Heart left ventricle (tissue), 16 donors: ENCODE measurements at regions not wholly inside any gene's neighbourhood (a gene's known extent, or its start where the extent isn't known, plus 50 kb on each side); places are given as distances from the start of the nearest gene placed in this dataset.
"Not testable (repeated sequence)": the region's sequence is repeated elsewhere in the genome, so short reads cannot be mapped to it uniquely, and the experiment has no call there.

Experiments used
- ATAC-seq, 4 donors: fragments of 200-7000 bp; cut with Tn5 transposase; one replicate each; pipeline ENCODE4 v1.9.1; 2020 to 2022; ENCODE audit warnings: moderate library complexity in 4 of 4, mild to moderate bottlenecking in 3 of 4, moderate number of reproducible peaks in 1 of 4
- DNase-seq, 5 donors: peaks; one replicate each; pipeline ENCODE4 v3.0.0-alpha.2; 2020
- H3K27ac ChIP-seq, 12 donors: fragments of 200-600 bp; sonication (generic) in 4 of 12; one replicate each; pipeline versions ENCODE4 v1.5.0 to v1.8.0; 2016 to 2022; ENCODE audit warnings: mild to moderate bottlenecking in 2 of 12
- H3K27me3 ChIP-seq, 9 donors: fragments of 200-600 bp; sonication (generic) in 2 of 9; one replicate each; pipeline versions ENCODE4 v1.5.1 to v1.8.0; 2016 to 2022; ENCODE audit warnings: mild to moderate bottlenecking in 3 of 9
- H3K36me3 ChIP-seq, 9 donors: fragments of 200-600 bp; sonication (generic) in 2 of 9; one replicate each; pipeline versions ENCODE4 v1.5.0 to v1.8.0; 2018 to 2022; ENCODE audit warnings: mild to moderate bottlenecking in 2 of 9
- H3K4me1 ChIP-seq, 12 donors: fragments of 200-600 bp; sonication (generic) in 4 of 12; one replicate each; pipeline versions ENCODE4 v1.5.0 to v1.8.0; 2016 to 2022; ENCODE audit warnings: mild to moderate bottlenecking in 3 of 12
- H3K4me3 ChIP-seq, 12 donors: fragments of 200-600 bp; sonication (generic) in 4 of 12; one replicate each; pipeline versions ENCODE4 v1.5.0 to v1.8.0; 2017 to 2022; ENCODE audit warnings: mild to moderate bottlenecking in 9 of 12, moderate library complexity in 4 of 12
- H3K9me3 ChIP-seq, 12 donors: fragments of 200-600 bp; sonication (generic) in 4 of 12; one replicate each; pipeline versions ENCODE4 v1.5.0 to v1.8.0; 2016 to 2022; ENCODE audit warnings: mild to moderate bottlenecking in 1 of 12
- CTCF ChIP-seq, 12 donors: fragments of 200-600 bp; sonication (generic) in 4 of 12; IDR thresholded peaks; one replicate each; pipeline versions ENCODE4 v1.5.0 to v1.8.0; 2018 to 2022; ENCODE audit warnings: antibody characterized with exemption in 12 of 12, mild to moderate bottlenecking in 5 of 12
- POLR2A ChIP-seq, 2 donors: fragments of 450-650 bp; IDR thresholded peaks; one replicate each; pipeline ENCODE4 v1.6.1; 2017; ENCODE audit warnings: antibody characterized with exemption in 2 of 2, mild to moderate bottlenecking in 2 of 2, moderate library complexity in 2 of 2
- WGBS, 4 donors: extraction: QIAGEN DNeasy Blood & Tissue Kit in 2 of 4; methylation state at CpG; one replicate each; pipeline versions ENCODE4 v1.1.5 to v1.1.7; 2013 to 2018; 5-methylcytosine and 5-hydroxymethylcytosine counted together
- intact Hi-C, 10 donors: fragments of 100-400 bp; cut with DNase I; formaldehyde crosslinking; loops; one replicate each; pipeline versions ENCODE4 v1.11.1 to v1.14.2; 2022
- donor health status: ischemic (EF 13 %, LVEDD 7.1; RV severe dilation, severe dysfunction).
- donor health status: healthy with polysubstance abuse.
- donor health status: DM: no; HTN: yes; CAD: no.
- donor health status: DM: no; HTN: no; CAD: no.
- donor health status: ischemic (EF 25% LVEDD 6.9; RV normal size, moderate dysfunction).
- donor health status: ischemic (EF 25% LVEDD 5.7; RV mildly dilated, moderate dysfunction).
- donor health status: healthy.
- donor health status: DM: yes; HTN: yes; CAD: no.
- donor health status: ischemic (EF 35%, LVEDD 5.7; RV mildly dilated, moderate dysfunction).
- donor health status: nonischemic (EF 11% LVEDD 7.7; RV severe dilation, severe dysfunction).
- donor health status: DM: yes; HTN: yes; CAD: no.
- donor health status: PGD.
- donor health status: ischemic (EF 29% LVEDD 5.4; RV normal size, mild dysfunction).
- donor health status: nonischemic (EF 23%, LVEDD 6.1; RV moderate dilation, normal function).

GRCh38 chr5:97281257-97281656 is 98.2 kb upstream of the RIOK2 start:
- TF ChIP-seq POLR2A (IDR thresholded peaks at IDR 0.05), result no peak
- TF ChIP-seq CTCF (IDR thresholded peaks at IDR 0.05), result no peak
- WGBS, 4 donors, result 86 to 92% (median 90%) methylated on average over 7 of the region's 7 CpGs
- Histone ChIP-seq H3K4me3 (no peak overlapping the region), H3K27me3 (no peaks in the 10 kb centered on the region), H3K4me1 (no peaks in the 10 kb centered on the region), H3K9me3 (peaks cover 0 to 29% (median 0%) of the 10 kb centered on the region in 12 donors), H3K27ac (no peak overlapping the region), H3K36me3 (no peaks in the 10 kb centered on the region)
- intact Hi-C loops, result no loop called here
- DNase-seq (no peak), ATAC-seq (no peak)

GRCh38 chr5:97297063-97297703 is 114.1 kb upstream of the RIOK2 start:
- DNase-seq, result no peak

GRCh38 chr5:97297704-97298091 is 114.7 kb upstream of the RIOK2 start:
- intact Hi-C loops, result no loop called here
- TF ChIP-seq CTCF (IDR thresholded peaks at IDR 0.05) (no peak), POLR2A (IDR thresholded peaks at IDR 0.05) (no peak)
- peak in 1 of 4 donors; percentile 20 for ATAC-seq
- Histone ChIP-seq H3K27ac (no peak overlapping the region), H3K36me3 (no peaks in the 10 kb centered on the region), H3K27me3 (no peaks in the 10 kb centered on the region), H3K4me1 (no peaks in the 10 kb centered on the region), H3K9me3 (peaks cover 0 to 6% (median 0%) of the 10 kb centered on the region in 12 donors), H3K4me3 (no peak overlapping the region)
- no peak for DNase-seq

More at GRCh38 chr5:97297063-97297703, 114.1 kb upstream of the RIOK2 start:
- Histone ChIP-seq H3K27me3 (no peaks in the 10 kb centered on the region), H3K4me1 (no peaks in the 10 kb centered on the region), H3K36me3 (no peaks in the 10 kb centered on the region), H3K4me3 (no peak overlapping the region), H3K9me3 (peaks cover 0 to 6% (median 0%) of the 10 kb centered on the region in 12 donors), H3K27ac (no peak overlapping the region)
- WGBS, 4 donors, result 13 to 34% (median 20%) methylated on average over 3 to 5 of the region's 5 CpGs
- peak in 2 of 4 donors; percentile 36 to 49 for ATAC-seq
- intact Hi-C loops, result no loop called here
- TF ChIP-seq POLR2A (IDR thresholded peaks at IDR 0.05) (no peak), CTCF (IDR thresholded peaks at IDR 0.05) (peak in 7 of 12 donors; percentile 12 to 45 (median 34))

- H3K27me3 ChIP-seq, ATAC-seq, H3K27ac ChIP-seq, H3K9me3 ChIP-seq, intact Hi-C loops, H3K4me3 ChIP-seq, H3K4me1 ChIP-seq, H3K36me3 ChIP-seq: not testable (repeated sequence)
- WGBS, 4 donors, result 89 to 96% (median 92%) methylated on average over 4 to 16 of the region's 16 CpGs
- DNase-seq, result peak in 1 of 5 donors; percentile 58
Observed at GRCh38 chr5:97301181-97301580, 118.1 kb upstream of the RIOK2 start.

GRCh38 chr5:97338729-97339128 is 155.7 kb upstream of the RIOK2 start:
- Histone ChIP-seq H3K4me1 (no peaks in the 10 kb centered on the region), H3K9me3 (peaks cover 0 to 21% (median 10%) of the 10 kb centered on the region in 12 donors), H3K27ac (no peak overlapping the region), H3K36me3 (no peaks in the 10 kb centered on the region), H3K27me3 (no peaks in the 10 kb centered on the region), H3K4me3 (no peak overlapping the region)
- WGBS, 4 donors, result 81 to 100% (median 88%) methylated on average over 1 of the region's 1 CpG
- ATAC-seq, result no peak
- intact Hi-C loops, result no loop called here
- DNase-seq, result no peak
- no peak for TF ChIP-seq CTCF (IDR thresholded peaks at IDR 0.05)
- TF ChIP-seq POLR2A (IDR thresholded peaks at IDR 0.05), result no peak
